ENCODE measurements at regions not wholly inside any gene's neighbourhood (a gene's known extent, or its start where the extent isn't known, plus 50 kb on each side); places are given as distances from the start of the nearest gene placed in this dataset.

DNA sequence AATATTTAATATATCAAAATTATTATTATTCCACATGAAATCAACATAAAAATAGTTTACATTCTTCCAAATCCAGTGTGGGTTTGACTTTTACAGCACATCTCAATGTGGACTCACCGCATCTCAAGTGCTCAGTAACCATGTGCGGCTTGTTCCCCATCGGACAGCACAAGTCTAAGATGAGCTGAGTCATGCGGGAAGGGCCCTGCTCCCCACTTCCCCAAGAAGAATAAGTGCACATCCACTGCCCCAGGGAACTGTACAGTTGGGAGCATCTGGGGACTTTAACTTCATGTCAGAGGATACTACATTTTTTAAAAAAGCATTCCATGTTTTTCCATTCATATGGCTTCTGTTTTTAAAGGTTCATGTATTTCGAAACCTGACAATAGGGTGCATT, 325.6 kb downstream of the BTBD3 start:
- no peak overlapping the region for H2AK5ac ChIP-seq (ENCODE audit: insufficient read length, low read length)
- no peak overlapping the region for H3K56ac ChIP-seq (ENCODE audit: insufficient read length, low read depth, low read length)
- H2BK120ac ChIP-seq (ENCODE audit: low read depth, low read length, poor library complexity, severe bottlenecking) = no peak overlapping the region
- H3K9me3 ChIP-seq (ENCODE audit: control insufficient read depth, low read depth, low read length) = no peaks in the 10 kb centered on the region
- H4K20me1 ChIP-seq (ENCODE audit: control insufficient read depth, insufficient read depth, insufficient read length) = no peaks in the 10 kb centered on the region
- H3K9ac ChIP-seq (ENCODE audit: extremely low read depth, insufficient read length, low read length) = no peak overlapping the region
- no peaks in the 10 kb centered on the region for H3K23me2 ChIP-seq (ENCODE audit: insufficient read length, low read depth, low read length, poor library complexity, severe bottlenecking)
- no peak overlapping the region for H4K8ac ChIP-seq (replicated peaks; ENCODE audit: insufficient read length, low read depth, low read length)
- H3K18ac ChIP-seq (ENCODE audit: insufficient read length, low read depth, low read length) = no peak overlapping the region
- WGBS (ENCODE audit: extremely low coverage, insufficient read length, low lambda C conversion rate) = no CpG with 5 or more reads among the region's 5 CpGs
- H3K27ac Mint-ChIP-seq = no peak overlapping the region
- no peak for DNase-seq
- no peak overlapping the region for H3K4me3 Mint-ChIP-seq
- H2AFZ ChIP-seq (ENCODE audit: low read length) = no peak overlapping the region
- no peak overlapping the region for H3T11ph ChIP-seq (ENCODE audit: low read length)
- H2BK15ac ChIP-seq (ENCODE audit: low read depth, low read length) = no peak overlapping the region
- H3K36me3 Mint-ChIP-seq (ENCODE audit: insufficient read depth in 1 of 3, low read depth in 3 of 3) = no peaks in the 10 kb centered on the region; a peak in 1 of 7 replicates
- TF ChIP-seq, protein P1, sequence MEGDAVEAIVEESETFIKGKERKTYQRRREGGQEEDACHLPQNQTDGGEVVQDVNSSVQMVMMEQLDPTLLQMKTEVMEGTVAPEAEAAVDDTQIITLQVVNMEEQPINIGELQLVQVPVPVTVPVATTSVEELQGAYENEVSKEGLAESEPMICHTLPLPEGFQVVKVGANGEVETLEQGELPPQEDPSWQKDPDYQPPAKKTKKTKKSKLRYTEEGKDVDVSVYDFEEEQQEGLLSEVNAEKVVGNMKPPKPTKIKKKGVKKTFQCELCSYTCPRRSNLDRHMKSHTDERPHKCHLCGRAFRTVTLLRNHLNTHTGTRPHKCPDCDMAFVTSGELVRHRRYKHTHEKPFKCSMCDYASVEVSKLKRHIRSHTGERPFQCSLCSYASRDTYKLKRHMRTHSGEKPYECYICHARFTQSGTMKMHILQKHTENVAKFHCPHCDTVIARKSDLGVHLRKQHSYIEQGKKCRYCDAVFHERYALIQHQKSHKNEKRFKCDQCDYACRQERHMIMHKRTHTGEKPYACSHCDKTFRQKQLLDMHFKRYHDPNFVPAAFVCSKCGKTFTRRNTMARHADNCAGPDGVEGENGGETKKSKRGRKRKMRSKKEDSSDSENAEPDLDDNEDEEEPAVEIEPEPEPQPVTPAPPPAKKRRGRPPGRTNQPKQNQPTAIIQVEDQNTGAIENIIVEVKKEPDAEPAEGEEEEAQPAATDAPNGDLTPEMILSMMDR (conservative IDR thresholded peaks at IDR 0.05) = no peak
- H3K27ac ChIP-seq (ENCODE audit: insufficient read length, low read depth, low read length) = no peak overlapping the region
- no peak overlapping the region for H2BK5ac ChIP-seq (ENCODE audit: insufficient read length, low read length)
- no peak overlapping the region for H3K23ac ChIP-seq (ENCODE audit: insufficient read length, low read depth, low read length)
- H3K14ac ChIP-seq (ENCODE audit: insufficient read depth, low read length) = no peak overlapping the region
- H3K79me2 ChIP-seq (ENCODE audit: insufficient read depth, low read length) = no peaks in the 10 kb centered on the region
- H2BK20ac ChIP-seq (ENCODE audit: low read depth, low read length, poor library complexity, severe bottlenecking) = no peak overlapping the region
- H3K27me3 ChIP-seq (ENCODE audit: insufficient read depth, low read length) = no peaks in the 10 kb centered on the region
- H3K27me3 Mint-ChIP-seq (ENCODE audit: low read depth) = peaks cover 1% of the 10 kb centered on the region; the same call in 1 of the 2 replicates
- peaks cover 6 to 8% of the 10 kb centered on the region in 2 experiments; a peak in 3 of 4 replicates for H3K4me1 Mint-ChIP-seq
- no peak overlapping the region for H4K91ac ChIP-seq (ENCODE audit: insufficient read length, low read depth, low read length)
- no peak overlapping the region for H2BK12ac ChIP-seq (ENCODE audit: insufficient read length, low read depth, low read length)
- no peak overlapping the region for H4K5ac ChIP-seq (ENCODE audit: insufficient read length, low read depth, low read length)
- no peaks in the 10 kb centered on the region for H3K79me1 ChIP-seq (ENCODE audit: insufficient read depth, low read depth, low read length, poor library complexity, severe bottlenecking)
- H3K9me3 Mint-ChIP-seq = no peaks in the 10 kb centered on the region; a peak in 1 of 5 replicates
- no peaks in the 10 kb centered on the region for H3K4me1 ChIP-seq (ENCODE audit: insufficient read depth, low read length)
- no peak overlapping the region for H3K4ac ChIP-seq (ENCODE audit: low read depth, low read length)
- H3K4me2 ChIP-seq (ENCODE audit: insufficient read depth, insufficient read length, low read length) = no peak overlapping the region
